ENCODE measurements at regions not wholly inside any gene's neighbourhood (a gene's known extent, or its start where the extent isn't known, plus 50 kb on each side); places are given as distances from the start of the nearest gene placed in this dataset.

DNA sequence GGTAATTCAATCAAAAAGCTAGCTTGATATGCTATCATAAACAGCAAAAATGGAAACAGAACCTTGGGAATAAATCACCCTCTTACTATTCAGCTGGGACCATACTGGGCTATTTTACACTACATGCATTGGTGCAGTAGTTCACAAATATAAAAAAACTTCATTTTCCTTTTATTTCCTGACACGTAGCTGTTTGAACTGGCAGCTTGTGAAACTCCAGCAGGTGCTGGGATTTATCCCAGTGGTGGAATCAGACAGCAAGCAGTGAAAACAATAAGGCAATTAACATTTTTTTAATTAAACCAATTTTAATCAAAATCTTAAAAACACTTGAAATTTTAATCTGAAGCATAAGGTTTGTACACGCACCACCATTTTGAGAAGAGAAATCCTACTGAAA, 240.4 kb upstream of the IRX5 start:
- intact Hi-C loops (cut with micrococcal nuclease): no loop called here
- ATAC-seq (no peak), DNase-seq (no peak)
- Mint-ChIP-seq H3K36me3 (ENCODE audit: low read depth) (no peaks in the 10 kb centered on the region), H3K27ac (no peak overlapping the region), H3K9me3 (no peaks in the 10 kb centered on the region), H3K27me3 (peaks cover 9% of the 10 kb centered on the region), H3K4me1 (ENCODE audit: low read depth) (no peaks in the 10 kb centered on the region), H3K4me3 (no peak overlapping the region)
- ChIA-PET POLR2A (no interaction called here), CTCF (no interaction called here)
- TF ChIP-seq, protein P1, sequence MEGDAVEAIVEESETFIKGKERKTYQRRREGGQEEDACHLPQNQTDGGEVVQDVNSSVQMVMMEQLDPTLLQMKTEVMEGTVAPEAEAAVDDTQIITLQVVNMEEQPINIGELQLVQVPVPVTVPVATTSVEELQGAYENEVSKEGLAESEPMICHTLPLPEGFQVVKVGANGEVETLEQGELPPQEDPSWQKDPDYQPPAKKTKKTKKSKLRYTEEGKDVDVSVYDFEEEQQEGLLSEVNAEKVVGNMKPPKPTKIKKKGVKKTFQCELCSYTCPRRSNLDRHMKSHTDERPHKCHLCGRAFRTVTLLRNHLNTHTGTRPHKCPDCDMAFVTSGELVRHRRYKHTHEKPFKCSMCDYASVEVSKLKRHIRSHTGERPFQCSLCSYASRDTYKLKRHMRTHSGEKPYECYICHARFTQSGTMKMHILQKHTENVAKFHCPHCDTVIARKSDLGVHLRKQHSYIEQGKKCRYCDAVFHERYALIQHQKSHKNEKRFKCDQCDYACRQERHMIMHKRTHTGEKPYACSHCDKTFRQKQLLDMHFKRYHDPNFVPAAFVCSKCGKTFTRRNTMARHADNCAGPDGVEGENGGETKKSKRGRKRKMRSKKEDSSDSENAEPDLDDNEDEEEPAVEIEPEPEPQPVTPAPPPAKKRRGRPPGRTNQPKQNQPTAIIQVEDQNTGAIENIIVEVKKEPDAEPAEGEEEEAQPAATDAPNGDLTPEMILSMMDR (IDR thresholded peaks at IDR 0.05): no peak

DNA sequence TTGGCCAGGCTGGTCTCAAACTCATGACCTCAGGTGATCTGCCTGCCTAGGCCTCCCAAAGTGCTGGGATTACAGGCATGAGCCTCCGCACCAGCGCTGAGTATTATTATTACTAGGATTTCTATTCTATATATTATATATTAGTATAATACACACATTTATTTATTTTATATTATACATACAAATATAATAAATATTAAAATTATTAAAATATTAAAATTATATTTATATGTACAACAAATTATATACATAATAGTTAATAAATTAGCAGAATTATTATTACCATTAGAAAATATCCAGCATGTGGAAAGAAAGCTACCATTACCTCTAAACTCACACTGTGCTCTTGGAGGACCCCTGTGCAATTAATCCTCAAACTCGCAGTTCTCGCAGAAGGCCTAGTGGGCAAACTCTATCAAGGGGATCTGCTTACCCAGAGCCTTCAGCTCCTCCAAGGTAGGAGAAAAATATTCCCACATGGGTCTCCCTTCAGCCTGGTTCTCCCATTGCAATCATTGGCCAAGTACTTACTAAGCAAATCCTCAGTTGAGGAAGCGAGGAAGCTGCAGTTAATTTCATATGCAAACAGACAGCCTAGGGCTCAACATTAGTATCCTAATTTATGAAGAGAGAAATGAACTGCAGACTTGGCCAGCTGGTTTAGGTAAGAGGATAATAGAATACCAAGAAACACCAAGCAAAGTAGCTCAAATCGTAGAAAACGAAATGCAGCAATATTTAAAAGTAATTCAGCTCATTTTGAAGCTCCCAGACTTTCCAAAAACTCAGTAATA, 241.4 kb upstream of the IRX5 start:
- H3K4me1 Mint-ChIP-seq (ENCODE audit: low read depth): no peaks in the 10 kb centered on the region
- ChIA-PET POLR2A (no interaction called here), CTCF (no interaction called here)
- no peaks in the 10 kb centered on the region for H3K9me3 Mint-ChIP-seq
- no peak for ATAC-seq
- DNase-seq: no peak
- peaks cover 9% of the 10 kb centered on the region for H3K27me3 Mint-ChIP-seq
- no peak overlapping the region for H3K4me3 Mint-ChIP-seq
- H3K36me3 Mint-ChIP-seq (ENCODE audit: low read depth): no peaks in the 10 kb centered on the region
- intact Hi-C loops (cut with micrococcal nuclease): no loop called here
- H3K27ac Mint-ChIP-seq: no peak overlapping the region
- TF ChIP-seq, protein P1 (IDR thresholded peaks at IDR 0.05): no peak

DNA sequence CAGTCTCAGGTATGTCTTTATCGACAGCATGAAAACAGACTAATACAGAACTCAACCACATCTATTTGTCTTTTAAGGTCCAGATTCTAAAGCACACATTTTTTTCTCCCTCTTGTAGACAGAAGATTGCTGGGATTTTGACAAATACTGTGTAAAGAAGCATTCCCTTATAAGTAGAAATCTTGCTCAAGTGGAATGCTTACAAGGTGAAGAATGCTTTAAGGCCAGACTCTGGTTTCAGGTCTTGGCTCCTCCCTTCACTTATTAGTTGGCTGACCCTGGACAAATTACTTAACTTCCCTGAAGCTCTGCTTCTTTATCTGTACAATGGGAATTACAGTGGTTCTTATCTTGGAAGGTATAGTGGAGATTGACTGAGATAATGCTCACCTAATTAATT, 242.3 kb upstream of the IRX5 start:
- no peak for ATAC-seq
- no peak overlapping the region for H3K4me3 Mint-ChIP-seq
- H3K27ac Mint-ChIP-seq: no peak overlapping the region
- CTCF ChIA-PET: no interaction called here
- H3K36me3 Mint-ChIP-seq (ENCODE audit: low read depth): no peaks in the 10 kb centered on the region
- H3K4me1 Mint-ChIP-seq (ENCODE audit: low read depth): no peaks in the 10 kb centered on the region
- POLR2A ChIA-PET: no interaction called here
- no peaks in the 10 kb centered on the region for H3K9me3 Mint-ChIP-seq
- no peak for DNase-seq
- intact Hi-C loops (cut with micrococcal nuclease): no loop called here
- TF ChIP-seq, protein P1 (IDR thresholded peaks at IDR 0.05): no peak
- peaks cover 12% of the 10 kb centered on the region for H3K27me3 Mint-ChIP-seq

DNA sequence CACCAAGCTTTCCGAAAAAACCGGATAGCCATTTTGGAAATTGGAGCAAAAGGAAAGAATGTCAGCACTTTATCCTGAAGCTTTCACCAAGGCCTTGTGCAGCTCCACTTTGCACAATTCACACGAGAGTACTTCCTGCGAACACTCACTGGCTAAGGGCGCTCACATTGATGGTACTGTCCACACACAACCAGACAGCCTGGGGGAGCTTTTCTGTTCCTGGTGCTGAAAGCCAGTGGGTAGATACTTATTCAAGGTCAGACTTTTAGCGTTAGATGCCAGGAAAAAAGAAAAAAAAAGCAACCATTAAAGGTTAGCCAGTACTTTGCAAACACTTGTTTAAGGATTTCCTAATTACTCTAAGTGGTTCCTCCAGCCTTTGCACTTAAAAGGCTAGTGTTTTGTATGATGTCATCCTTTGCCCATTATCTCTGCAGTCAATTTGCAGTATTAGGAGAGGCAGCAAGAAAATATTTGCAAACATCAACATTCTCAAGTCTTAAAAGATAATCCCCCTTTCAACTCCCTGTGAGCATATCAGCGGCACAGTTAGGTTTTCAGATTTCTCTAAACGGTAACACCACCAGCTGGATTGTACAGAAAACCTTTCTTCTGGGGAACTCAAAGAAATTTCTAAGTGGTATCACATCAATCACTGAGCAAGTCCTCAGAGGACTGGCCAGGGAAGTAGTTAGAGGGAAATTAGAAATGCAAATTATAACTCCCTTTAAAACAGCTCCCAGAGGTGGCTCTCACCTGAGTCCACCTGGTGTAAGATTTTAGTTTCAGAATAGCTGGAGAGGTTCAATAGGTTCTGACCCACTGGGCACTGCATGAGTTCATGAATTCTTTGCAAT, 243.4 kb upstream of the IRX5 start:
- POLR2A ChIA-PET: no interaction called here
- H3K4me3 Mint-ChIP-seq: no peak overlapping the region
- no peaks in the 10 kb centered on the region for H3K36me3 Mint-ChIP-seq (ENCODE audit: low read depth)
- TF ChIP-seq, protein P1 (IDR thresholded peaks at IDR 0.05): no peak
- H3K27me3 Mint-ChIP-seq: peaks cover 12% of the 10 kb centered on the region
- no peaks in the 10 kb centered on the region for H3K4me1 Mint-ChIP-seq (ENCODE audit: low read depth)
- DNase-seq (no peak), ATAC-seq (no peak)
- no peaks in the 10 kb centered on the region for H3K9me3 Mint-ChIP-seq
- no peak overlapping the region for H3K27ac Mint-ChIP-seq
- intact Hi-C loops (cut with micrococcal nuclease): no loop called here
- CTCF ChIA-PET: no interaction called here

DNA sequence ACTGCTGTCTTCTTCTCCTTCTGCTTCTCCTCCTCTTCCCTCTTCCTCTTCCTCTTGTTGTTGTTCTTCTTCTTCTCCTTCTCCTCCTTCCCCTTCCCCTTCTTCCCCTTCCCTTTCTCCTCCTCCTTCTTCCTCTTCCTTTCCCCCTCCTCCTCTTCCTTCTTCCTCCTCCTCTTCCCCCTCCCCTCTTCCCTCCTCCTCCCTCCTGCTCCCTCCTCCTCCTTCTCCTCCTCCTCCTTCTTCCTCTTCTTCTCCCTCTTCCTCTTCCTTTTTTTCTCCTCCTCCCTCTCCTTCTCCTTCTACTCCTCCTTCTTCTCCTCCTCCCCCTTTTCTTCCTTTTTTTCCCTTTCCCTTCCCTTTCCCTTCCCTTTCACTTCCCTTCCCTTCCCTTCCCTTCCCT, 245.0 kb upstream of the IRX5 start:
- H3K4me3 Mint-ChIP-seq: no peak overlapping the region
- CTCF ChIA-PET: no interaction called here
- POLR2A ChIA-PET: no interaction called here

More for the DNA sequence above, 245.0 kb upstream of the IRX5 start:
- Mint-ChIP-seq H3K9me3 (no peaks in the 10 kb centered on the region), H3K36me3 (ENCODE audit: low read depth) (no peaks in the 10 kb centered on the region), H3K4me1 (ENCODE audit: low read depth) (no peaks in the 10 kb centered on the region), H3K27ac (no peak overlapping the region), H3K27me3 (peaks cover 8% of the 10 kb centered on the region)
- TF ChIP-seq, protein P1 (IDR thresholded peaks at IDR 0.05): no peak
- no peak for DNase-seq
- ATAC-seq: no peak
- intact Hi-C loops (cut with micrococcal nuclease): no loop called here
